ENCODE measurements at regions not wholly inside any gene's neighbourhood (a gene's known extent, or its start where the extent isn't known, plus 50 kb on each side); places are given as distances from the start of the nearest gene placed in this dataset.
A peak's percentile ranks its signal among the peaks of the same experiment; 100 is the strongest.
"Not testable (repeated sequence)": the region's sequence is repeated elsewhere in the genome, so short reads cannot be mapped to it uniquely, and the experiment has no call there.

- no peak for DNase-seq (ENCODE audit: extremely low read depth, low read depth)
These were observed 55.2 kb upstream of the MDM1 start for GRCh38 chr12:68387338-68387737.

DNA sequence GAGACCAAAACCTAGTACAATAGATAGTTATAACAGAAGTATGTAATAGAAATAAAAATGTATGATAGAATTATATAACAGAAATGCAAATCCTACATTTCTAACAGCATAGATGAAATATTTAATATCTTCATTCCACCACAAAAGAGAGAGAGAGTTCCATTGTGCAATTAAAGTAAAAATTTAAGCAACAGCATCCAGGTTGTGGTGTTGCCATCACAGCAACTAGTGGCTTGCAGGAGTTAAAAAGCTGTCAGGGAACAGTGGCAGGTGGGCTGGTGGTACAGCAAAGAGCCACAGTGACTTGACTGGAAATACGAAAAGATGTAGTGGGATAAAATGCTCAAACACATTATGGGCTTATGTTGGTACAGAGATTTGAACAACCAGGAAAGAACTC is 57.1 kb upstream of the MDM1 start:
- no peak for DNase-seq (ENCODE audit: extremely low read depth, low read depth)

DNA sequence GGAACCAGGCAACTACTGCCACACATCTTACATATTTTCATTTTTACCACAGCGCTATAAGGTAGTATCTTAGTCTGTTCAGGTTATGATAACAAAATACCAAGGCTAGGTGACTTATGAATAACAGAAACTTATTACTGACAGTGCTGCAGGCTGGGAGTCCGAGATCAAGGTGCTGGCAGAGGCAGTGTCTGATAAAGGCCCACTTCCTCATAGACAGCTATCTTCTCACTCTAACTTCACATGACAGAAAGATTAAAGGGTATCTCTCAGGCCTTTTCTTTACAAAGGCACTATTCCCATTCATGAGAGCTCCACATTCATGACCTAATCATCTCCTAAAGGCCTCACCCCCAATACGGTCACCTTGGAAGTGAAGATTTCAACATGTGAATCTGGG is 59.8 kb upstream of the MDM1 start:
- DNase-seq (ENCODE audit: extremely low read depth, low read depth) = no peak

DNA sequence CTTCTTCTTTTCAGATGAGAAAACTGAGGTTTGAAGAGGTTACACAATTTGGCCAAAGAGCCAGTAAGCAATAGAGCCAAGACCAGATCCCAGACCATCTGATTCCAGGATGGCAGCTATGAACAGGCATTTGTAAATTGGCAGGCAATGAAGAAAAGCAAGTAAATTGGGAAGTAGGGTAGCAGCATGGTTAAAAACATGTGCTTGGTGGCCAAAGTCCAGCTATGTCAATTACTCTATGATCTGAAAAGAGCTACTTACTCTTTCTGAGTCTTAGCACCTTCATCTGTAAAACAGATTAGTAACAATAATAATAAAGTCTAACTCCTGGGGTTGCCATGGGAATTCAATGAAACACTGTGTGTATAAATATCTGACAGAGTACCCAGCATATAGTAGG is 60.2 kb upstream of the MDM1 start:
- DNase-seq (ENCODE audit: extremely low read depth, low read depth) = no peak

GRCh38 chr12:68393417-68393816 is 61.3 kb upstream of the MDM1 start:
- DNase-seq (ENCODE audit: extremely low read depth, low read depth) = no peak

DNA sequence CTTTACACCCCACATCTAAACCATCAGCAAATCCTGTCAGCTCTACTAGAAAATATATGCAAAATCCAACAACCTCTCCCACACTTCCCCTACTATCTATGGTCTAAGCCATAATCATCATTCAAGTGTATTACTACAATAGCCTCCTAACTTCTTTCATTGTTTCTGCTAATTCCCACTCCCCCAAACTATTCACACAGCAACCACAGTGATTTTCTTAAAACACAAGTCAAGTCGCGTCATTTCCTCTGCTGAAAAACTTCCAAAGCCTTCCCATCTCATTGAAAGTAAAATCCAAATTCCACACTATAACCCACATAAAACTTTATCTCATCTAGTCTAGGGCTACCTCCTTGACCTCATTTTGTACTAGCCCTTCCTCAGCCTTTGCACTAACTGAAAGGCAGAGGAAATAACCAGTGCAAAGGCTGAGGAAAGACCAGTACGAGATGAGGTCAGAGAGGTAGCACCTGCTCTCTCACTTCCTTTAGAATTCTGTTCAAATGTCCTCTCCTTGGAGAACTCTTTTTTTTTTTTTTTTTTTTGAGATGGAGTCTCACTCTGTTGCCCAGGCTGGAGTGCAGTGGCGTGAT is 65.5 kb upstream of the MDM1 start:
- no peak for DNase-seq (ENCODE audit: extremely low read depth, low read depth)

DNA sequence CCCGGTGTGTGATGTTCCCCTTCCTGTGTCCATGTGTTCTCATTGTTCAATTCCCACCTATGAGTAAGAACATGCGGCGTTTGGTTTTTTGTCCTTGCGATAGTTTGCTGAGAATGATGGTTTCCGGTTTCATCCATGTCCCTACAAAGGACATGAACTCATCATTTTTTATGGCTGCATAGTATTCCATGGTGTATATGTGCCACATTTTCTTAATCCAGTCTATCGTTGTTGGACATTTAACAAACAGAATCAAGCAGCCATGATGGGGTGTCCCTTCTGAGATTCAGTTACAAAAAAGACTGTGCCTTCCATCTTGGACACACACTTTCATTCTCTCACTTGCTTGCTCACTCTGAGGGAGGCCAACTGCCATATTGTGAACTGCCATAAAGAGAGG is 66.5 kb upstream of the MDM1 start:
- not testable (repeated sequence) for DNase-seq (ENCODE audit: extremely low read depth, low read depth)

DNA sequence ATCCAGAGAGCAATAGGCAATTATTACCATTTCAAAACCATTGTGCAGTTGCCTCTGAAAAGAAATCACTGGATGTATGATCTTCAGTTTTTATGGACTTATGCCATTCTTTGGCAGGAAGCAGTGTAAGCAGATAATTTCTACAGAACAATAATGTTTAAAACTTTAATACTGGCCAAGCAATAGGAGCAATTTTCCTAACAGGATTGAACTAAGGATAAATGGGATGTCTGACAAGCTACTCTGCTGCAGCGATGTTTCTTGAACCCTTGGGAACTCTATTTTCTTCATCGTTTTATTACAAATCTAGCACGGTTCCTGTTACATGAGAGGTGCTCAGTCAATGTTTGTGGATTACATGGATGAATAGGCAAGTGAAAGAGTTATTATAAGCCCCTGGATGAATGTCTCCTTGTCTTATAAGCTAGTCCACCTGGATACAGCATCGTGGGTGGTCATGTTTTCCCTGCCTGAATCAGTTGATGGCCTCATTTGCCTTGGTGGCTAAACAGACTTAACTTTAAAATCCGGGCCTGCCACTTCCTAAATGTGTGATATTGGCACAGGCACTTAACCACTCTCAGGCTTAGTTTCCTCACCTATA is 68.2 kb upstream of the MDM1 start:
- no peak for DNase-seq (ENCODE audit: extremely low read depth, low read depth)

DNA sequence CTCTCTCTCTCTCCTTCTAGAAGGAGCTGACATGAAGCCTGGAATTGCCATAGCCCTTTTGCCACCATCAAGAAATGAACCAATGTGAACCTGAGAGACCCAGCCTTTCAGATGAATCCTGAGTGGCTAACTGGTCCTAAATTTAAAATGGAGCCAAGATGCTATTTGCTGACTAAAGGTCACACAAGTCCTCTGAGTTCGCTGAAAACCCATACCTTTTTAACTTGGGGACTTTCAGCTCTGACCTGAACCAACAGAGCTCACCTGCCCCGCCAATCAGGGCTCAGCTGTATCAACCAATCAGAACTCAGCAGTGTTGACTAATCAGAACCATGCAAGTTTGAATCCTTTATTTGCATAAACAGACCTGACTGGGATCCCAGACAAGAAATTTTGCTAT is 70.3 kb upstream of the MDM1 start:
- DNase-seq (ENCODE audit: extremely low read depth, low read depth) = no peak

DNA sequence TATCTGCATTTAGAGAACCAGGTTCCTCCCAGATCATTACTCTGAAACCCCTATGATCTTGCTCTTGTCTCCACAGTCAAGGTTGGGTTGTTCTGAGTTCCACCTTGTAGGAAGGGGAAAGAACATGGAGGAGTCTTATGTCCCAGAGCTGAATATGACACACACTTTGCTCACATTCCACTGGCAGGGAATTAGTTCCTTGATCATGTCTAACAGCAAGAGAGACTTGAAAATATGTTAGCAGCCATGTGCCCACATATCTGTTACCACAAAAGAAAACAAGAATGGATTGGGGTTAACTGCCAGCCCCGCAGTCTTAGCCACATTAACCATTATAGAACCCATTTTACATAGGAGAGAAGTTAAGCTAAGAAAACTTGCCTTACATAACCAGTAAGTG is 71.1 kb upstream of the MDM1 start:
- no peak for DNase-seq (ENCODE audit: extremely low read depth, low read depth)

GRCh38 chr12:68403711-68404110 is 71.5 kb upstream of the MDM1 start:
- DNase-seq (ENCODE audit: extremely low read depth, low read depth) = no peak

- DNase-seq (ENCODE audit: extremely low read depth, low read depth) = no peak
These were observed 73.2 kb upstream of the MDM1 start for GRCh38 chr12:68405343-68405781.

DNA sequence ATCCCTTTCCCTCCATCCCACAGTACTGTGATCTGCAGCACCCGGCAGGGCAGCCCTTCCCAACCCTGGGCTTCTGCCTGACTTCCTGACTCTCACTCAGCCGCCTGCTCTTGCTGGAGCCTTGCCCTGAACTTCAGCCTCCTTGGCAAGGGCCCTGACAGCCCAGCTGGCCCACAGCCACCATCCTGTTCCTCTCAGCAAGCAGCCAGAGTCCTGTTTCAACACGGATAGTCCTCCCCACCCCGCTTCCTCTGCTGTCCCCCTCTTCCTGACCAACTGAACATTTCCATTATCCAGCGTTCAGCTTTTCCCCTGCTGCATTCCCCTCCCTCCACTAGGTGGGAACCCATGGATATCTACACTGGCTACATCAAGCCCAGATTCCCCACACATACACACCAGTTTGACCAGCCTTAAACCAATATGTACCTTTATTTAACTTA is 74.0 kb upstream of the MDM1 start:
- peak; percentile 9 for DNase-seq (ENCODE audit: extremely low read depth, low read depth)

DNA sequence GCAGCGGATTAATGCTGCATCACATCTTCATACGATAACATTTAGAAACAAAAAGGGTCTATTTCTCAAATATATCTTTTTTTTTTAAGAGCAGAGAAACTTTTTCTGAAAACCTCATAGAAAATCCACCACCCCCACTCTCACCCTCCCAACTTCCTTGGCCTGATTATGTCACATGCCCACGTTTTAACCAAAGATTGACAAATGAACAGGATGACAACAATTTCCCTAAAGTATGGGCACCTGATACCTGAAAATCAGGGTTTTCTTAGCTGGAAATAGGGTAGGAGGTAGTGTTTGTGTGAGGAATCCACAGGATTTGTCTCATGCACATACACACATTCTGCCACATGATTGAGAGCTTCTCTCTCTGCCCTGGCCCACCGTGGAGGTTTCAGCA is 74.7 kb upstream of the MDM1 start:
- no peak for DNase-seq (ENCODE audit: extremely low read depth, low read depth)

GRCh38 chr12:68410018-68410660 is 78.0 kb upstream of the MDM1 start:
- no peak for DNase-seq (ENCODE audit: extremely low read depth, low read depth)

GRCh38 chr12:68411371-68411770 is 79.2 kb upstream of the MDM1 start:
- DNase-seq (ENCODE audit: extremely low read depth, low read depth) = no peak

DNA sequence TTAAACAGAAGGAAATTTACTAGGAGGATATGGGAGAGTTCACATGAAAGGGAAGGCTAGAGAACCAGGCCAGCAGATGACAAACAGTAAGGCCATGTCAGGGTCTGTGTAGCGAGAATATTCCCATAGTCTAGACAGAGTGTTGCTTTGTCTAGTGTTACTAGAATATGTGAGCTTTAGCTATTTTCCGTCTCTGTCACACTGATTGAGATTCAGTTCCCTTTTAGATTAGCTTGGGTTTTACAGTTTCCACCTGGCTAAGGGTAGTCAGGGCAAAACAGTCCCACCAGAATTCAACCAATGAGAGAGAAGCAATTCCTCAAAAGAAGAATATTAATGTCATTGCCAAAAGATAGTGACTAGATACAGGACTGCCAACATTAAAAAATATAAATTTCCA is 82.8 kb upstream of the MDM1 start:
- DNase-seq (ENCODE audit: extremely low read depth, low read depth) = no peak

DNA sequence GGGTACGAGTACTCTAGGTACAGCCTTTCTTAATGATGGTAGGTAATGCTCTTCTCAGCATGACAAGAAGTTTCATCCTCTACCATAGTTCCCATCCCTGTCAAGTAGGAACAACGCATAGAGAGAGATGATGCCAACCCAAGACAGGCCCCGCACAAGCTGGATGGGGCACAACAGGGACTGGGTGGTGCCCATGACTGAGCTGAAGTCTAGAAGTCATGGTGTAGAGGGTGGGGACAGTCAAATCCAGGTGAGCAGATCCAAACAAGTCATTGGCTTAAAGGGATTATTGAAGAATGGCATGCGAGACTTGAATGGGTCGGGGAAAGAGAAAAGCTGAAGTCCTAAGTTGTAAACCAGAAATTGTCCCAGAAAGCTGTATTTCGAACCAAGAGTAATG is 84.2 kb upstream of the MDM1 start:
- DNase-seq (ENCODE audit: extremely low read depth, low read depth) = no peak

DNA sequence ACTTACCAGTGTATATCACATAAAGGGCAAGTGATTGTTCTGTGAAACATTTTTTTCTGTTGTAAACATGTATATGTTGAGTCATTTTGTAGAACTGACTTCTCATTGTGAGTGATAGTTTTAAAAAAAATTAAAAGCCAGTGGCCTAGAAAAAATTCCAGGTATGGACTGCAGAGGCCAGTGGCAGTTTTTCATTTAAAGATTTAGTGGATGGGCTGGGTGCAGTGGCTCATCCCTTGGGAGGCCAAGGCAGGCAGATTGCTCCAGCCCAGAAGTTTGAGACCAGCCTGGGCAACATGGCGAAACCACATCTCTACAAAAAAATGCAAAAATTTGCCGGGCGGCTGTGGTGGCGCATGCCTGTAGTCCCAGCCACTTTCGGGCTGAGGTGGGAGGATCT is 84.7 kb upstream of the MDM1 start:
- DNase-seq (ENCODE audit: extremely low read depth, low read depth) = no peak

GRCh38 chr12:68418137-68418460 is 85.9 kb upstream of the MDM1 start:
- no peak for DNase-seq (ENCODE audit: extremely low read depth, low read depth)

GRCh38 chr12:68420225-68421010 is 88.3 kb upstream of the MDM1 start:
- no peak for DNase-seq (ENCODE audit: extremely low read depth, low read depth)

GRCh38 chr12:68422159-68422558 is 90.0 kb upstream of the MDM1 start:
- DNase-seq (ENCODE audit: extremely low read depth, low read depth) = no peak

Measured in NCI-H460 (cell line).